HG03108 (cell line): ENCODE measurements at regions not wholly inside any gene's neighbourhood (a gene's known extent, or its start where the extent isn't known, plus 50 kb on each side); places are given as distances from the start of the nearest gene placed in this dataset.
A peak's percentile ranks its signal among the peaks of the same experiment; 100 is the strongest.

ENCODE experiments used
- ATAC-seq: cut with Tn5 transposase; IDR thresholded peaks from one replicate; pipeline ENCODE4 v1.9.1; 2021; ENCODE audit warnings: moderate library complexity; ENCODE audit not compliant: unreplicated experiment

GRCh38 chr12:62130834-62131552, 129.2 kb upstream of the USP15 start:
- no peak for ATAC-seq

- ATAC-seq: no peak
Measured at GRCh38 chr12:62133440-62133839, 126.8 kb upstream of the USP15 start.

GRCh38 chr12:62135553-62136200, 124.5 kb upstream of the USP15 start:
- no peak for ATAC-seq

GRCh38 chr12:62136496-62136895, 123.7 kb upstream of the USP15 start:
- no peak for ATAC-seq

GRCh38 chr12:62138527-62138926, 121.7 kb upstream of the USP15 start:
- ATAC-seq: no peak

- ATAC-seq: no peak
Measured at GRCh38 chr12:62146318-62146717, 113.9 kb upstream of the USP15 start.

- ATAC-seq: no peak
Measured at GRCh38 chr12:62158013-62158412, 102.2 kb upstream of the USP15 start.

- no peak for ATAC-seq
Measured at GRCh38 chr12:62158461-62159360, 101.5 kb upstream of the USP15 start.

- no peak for ATAC-seq
Measured at GRCh38 chr12:62162214-62162613, 98.0 kb upstream of the USP15 start.

- no peak for ATAC-seq
Measured at GRCh38 chr12:62163368-62163767, 96.8 kb upstream of the USP15 start.

- no peak for ATAC-seq
Measured at GRCh38 chr12:62164036-62164435, 96.2 kb upstream of the USP15 start.

- no peak for ATAC-seq
Measured at GRCh38 chr12:62166525-62166924, 93.7 kb upstream of the USP15 start.

GRCh38 chr12:62168411-62168810, 91.8 kb upstream of the USP15 start:
- no peak for ATAC-seq

GRCh38 chr12:62170241-62170640, 90.0 kb upstream of the USP15 start:
- no peak for ATAC-seq

- ATAC-seq: no peak
Measured at GRCh38 chr12:62190689-62191490, 69.3 kb upstream of the USP15 start.

GRCh38 chr12:62191491-62192179, 68.6 kb upstream of the USP15 start:
- no peak for ATAC-seq

- ATAC-seq: peak; percentile 92
Measured at GRCh38 chr12:62192180-62192902, 67.9 kb upstream of the USP15 start.

GRCh38 chr12:62192903-62193250, 67.3 kb upstream of the USP15 start:
- no peak for ATAC-seq

- ATAC-seq: no peak
Measured at GRCh38 chr12:62194031-62194430, 66.2 kb upstream of the USP15 start.

GRCh38 chr12:62194616-62195015, 65.6 kb upstream of the USP15 start:
- no peak for ATAC-seq
